ENCODE measurements at regions not wholly inside any gene's neighbourhood (a gene's known extent, or its start where the extent isn't known, plus 50 kb on each side); places are given as distances from the start of the nearest gene placed in this dataset.

- TF ChIP-seq EZH2 (IDR thresholded peaks at IDR 0.05) (no peak), POLR2AphosphoS5 (IDR thresholded peaks at IDR 0.05; ENCODE audit: borderline replicate concordance, low read depth, low read length) (no peak)
Measured at GRCh38 chr4:20643631-20644030, 56.6 kb upstream of the PACRGL start.

Data from SK-N-MC (cell line).